ENCODE measurements at regions not wholly inside any gene's neighbourhood (a gene's known extent, or its start where the extent isn't known, plus 50 kb on each side); places are given as distances from the start of the nearest gene placed in this dataset.

GRCh38 chr1:245008761-245009160, 144.4 kb upstream of the HNRNPU start (continued):
- TF ChIP-seq JUN (IDR thresholded peaks at IDR 0.05; ENCODE audit: borderline replicate concordance, low read depth, low read length) (0 out of 2 replicates have a peak, but pooled peaks have one; percentile 14), JUN (CRISPR knock-in tag; IDR thresholded peaks at IDR 0.05; ENCODE audit: borderline replicate concordance) (no peak), ZNF184 (CRISPR knock-in tag; IDR thresholded peaks at IDR 0.05) (no peak), C11orf30 (IDR thresholded peaks at IDR 0.05; ENCODE audit: low read depth) (0 out of 2 replicates have a peak, but pooled peaks have one; percentile 4), MTA3 (IDR thresholded peaks at IDR 0.05; ENCODE audit: borderline replicate concordance) (no peak), ARID2 (IDR thresholded peaks at IDR 0.05) (no peak), ZNF785 (CRISPR knock-in tag; IDR thresholded peaks at IDR 0.05) (no peak), SMARCA4 (IDR thresholded peaks at IDR 0.05) (0 out of 2 replicates have a peak, but pooled peaks have one; percentile 46), RNF2 (IDR thresholded peaks at IDR 0.05) (no peak), ZNF212 (CRISPR knock-in tag; IDR thresholded peaks at IDR 0.05) (no peak), DMBX1 (CRISPR knock-in tag; IDR thresholded peaks at IDR 0.05; ENCODE audit: borderline replicate concordance) (no peak), BDP1 (IDR thresholded peaks at IDR 0.05; ENCODE audit: insufficient read depth, insufficient read length) (no peak), CTCF (IDR thresholded peaks at IDR 0.05 in 2 of 3, conservative IDR thresholded peaks at IDR 0.05 in 1 of 3; ENCODE audit: insufficient read depth in 2 of 3, low read depth in 1 of 3, low read length in 3 of 3) (no peak), ZNF507 (tag; conservative IDR thresholded peaks at IDR 0.05) (no peak), ZNF77 (CRISPR knock-in tag; IDR thresholded peaks at IDR 0.05) (no peak), ZKSCAN1 (IDR thresholded peaks at IDR 0.05; ENCODE audit: low read depth, low read length) (no peak), KDM4B (IDR thresholded peaks at IDR 0.05; ENCODE audit: borderline replicate concordance in 2 of 2, low read depth in 1 of 2) (no peak), NFE2 (IDR thresholded peaks at IDR 0.05; ENCODE audit: low read depth) (0 out of 2 replicates have a peak, but pooled peaks have one; percentile 25), TOE1 (IDR thresholded peaks at IDR 0.05; ENCODE audit: borderline replicate concordance) (no peak), TOE1 (CRISPR knock-in tag; IDR thresholded peaks at IDR 0.05; ENCODE audit: borderline replicate concordance, low read depth) (no peak)
- TF ChIP-seq, protein P1, sequence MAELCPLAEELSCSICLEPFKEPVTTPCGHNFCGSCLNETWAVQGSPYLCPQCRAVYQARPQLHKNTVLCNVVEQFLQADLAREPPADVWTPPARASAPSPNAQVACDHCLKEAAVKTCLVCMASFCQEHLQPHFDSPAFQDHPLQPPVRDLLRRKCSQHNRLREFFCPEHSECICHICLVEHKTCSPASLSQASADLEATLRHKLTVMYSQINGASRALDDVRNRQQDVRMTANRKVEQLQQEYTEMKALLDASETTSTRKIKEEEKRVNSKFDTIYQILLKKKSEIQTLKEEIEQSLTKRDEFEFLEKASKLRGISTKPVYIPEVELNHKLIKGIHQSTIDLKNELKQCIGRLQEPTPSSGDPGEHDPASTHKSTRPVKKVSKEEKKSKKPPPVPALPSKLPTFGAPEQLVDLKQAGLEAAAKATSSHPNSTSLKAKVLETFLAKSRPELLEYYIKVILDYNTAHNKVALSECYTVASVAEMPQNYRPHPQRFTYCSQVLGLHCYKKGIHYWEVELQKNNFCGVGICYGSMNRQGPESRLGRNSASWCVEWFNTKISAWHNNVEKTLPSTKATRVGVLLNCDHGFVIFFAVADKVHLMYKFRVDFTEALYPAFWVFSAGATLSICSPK (IDR thresholded peaks at IDR 0.05; ENCODE audit: borderline replicate concordance) = no peak
- TF ChIP-seq, protein P2, sequence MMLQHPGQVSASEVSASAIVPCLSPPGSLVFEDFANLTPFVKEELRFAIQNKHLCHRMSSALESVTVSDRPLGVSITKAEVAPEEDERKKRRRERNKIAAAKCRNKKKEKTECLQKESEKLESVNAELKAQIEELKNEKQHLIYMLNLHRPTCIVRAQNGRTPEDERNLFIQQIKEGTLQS (IDR thresholded peaks at IDR 0.05) = peak; percentile 52; the same call in 1 of the 2 replicates
- TF ChIP-seq, protein P2 (CRISPR knock-in tag; conservative IDR thresholded peaks at IDR 0.05) = no peak
- TF ChIP-seq, protein P3, sequence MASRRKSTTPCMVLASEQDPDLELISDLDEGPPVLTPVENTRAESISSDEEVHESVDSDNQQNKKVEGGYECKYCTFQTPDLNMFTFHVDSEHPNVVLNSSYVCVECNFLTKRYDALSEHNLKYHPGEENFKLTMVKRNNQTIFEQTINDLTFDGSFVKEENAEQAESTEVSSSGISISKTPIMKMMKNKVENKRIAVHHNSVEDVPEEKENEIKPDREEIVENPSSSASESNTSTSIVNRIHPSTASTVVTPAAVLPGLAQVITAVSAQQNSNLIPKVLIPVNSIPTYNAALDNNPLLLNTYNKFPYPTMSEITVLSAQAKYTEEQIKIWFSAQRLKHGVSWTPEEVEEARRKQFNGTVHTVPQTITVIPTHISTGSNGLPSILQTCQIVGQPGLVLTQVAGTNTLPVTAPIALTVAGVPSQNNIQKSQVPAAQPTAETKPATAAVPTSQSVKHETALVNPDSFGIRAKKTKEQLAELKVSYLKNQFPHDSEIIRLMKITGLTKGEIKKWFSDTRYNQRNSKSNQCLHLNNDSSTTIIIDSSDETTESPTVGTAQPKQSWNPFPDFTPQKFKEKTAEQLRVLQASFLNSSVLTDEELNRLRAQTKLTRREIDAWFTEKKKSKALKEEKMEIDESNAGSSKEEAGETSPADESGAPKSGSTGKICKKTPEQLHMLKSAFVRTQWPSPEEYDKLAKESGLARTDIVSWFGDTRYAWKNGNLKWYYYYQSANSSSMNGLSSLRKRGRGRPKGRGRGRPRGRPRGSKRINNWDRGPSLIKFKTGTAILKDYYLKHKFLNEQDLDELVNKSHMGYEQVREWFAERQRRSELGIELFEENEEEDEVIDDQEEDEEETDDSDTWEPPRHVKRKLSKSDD (conservative IDR thresholded peaks at IDR 0.05; ENCODE audit: low read length) = no peak

Measured in K562 (cell line).